Heart right ventricle (tissue), 16 donors: ENCODE measurements at regions not wholly inside any gene's neighbourhood (a gene's known extent, or its start where the extent isn't known, plus 50 kb on each side); places are given as distances from the start of the nearest gene placed in this dataset.

Experiments
- ATAC-seq, 8 donors: fragments of 200-7000 bp; cut with Tn5 transposase; one replicate each; pipeline ENCODE4 v1.9.1; 2020; ENCODE audit warnings: mild to moderate bottlenecking in 8 of 8, moderate library complexity in 8 of 8, moderate number of reproducible peaks in 1 of 8
- DNase-seq, 2 donors: peaks; one replicate each; pipeline ENCODE4 v3.0.0-alpha.2; 2020
- H3K27ac ChIP-seq, 10 donors: fragments of 200-600 bp; sonication (generic) in 2 of 10; one replicate each; pipeline versions ENCODE4 v1.5.0 to v1.8.0; 2020 to 2022; ENCODE audit warnings: mild to moderate bottlenecking in 3 of 10
- H3K27me3 ChIP-seq, 7 donors: fragments of 200-600 bp; one replicate each; pipeline ENCODE4 v1.8.0; 2021 to 2022; ENCODE audit warnings: mild to moderate bottlenecking in 2 of 7
- H3K36me3 ChIP-seq, 9 donors: fragments of 200-600 bp; sonication (generic) in 1 of 9; one replicate each; pipeline versions ENCODE4 v1.5.0 to v1.8.0; 2020 to 2022; ENCODE audit warnings: mild to moderate bottlenecking in 2 of 9
- H3K4me1 ChIP-seq, 9 donors: fragments of 200-600 bp; sonication (generic) in 1 of 9; one replicate each; pipeline versions ENCODE4 v1.5.0 to v1.8.0; 2020 to 2022; ENCODE audit warnings: mild to moderate bottlenecking in 4 of 9
- H3K4me3 ChIP-seq, 10 donors: fragments of 200-600 bp; sonication (generic) in 2 of 10; one replicate each; pipeline versions ENCODE4 v1.5.0 to v1.8.0; 2020 to 2022; ENCODE audit warnings: mild to moderate bottlenecking in 7 of 10, moderate library complexity in 2 of 10
- H3K9me3 ChIP-seq, 11 donors: fragments of 200-600 bp in 10 of 11; sonication (generic) in 2 of 11; one replicate each; pipeline versions ENCODE4 v1.5.0 to v1.8.0; 2013 to 2022; ENCODE audit warnings: mild to moderate bottlenecking in 2 of 11, control low read depth in 1 of 11, moderate library complexity in 1 of 11
- CTCF ChIP-seq, 9 donors: fragments of 200-600 bp; sonication (generic) in 2 of 9; IDR thresholded peaks; one replicate each; pipeline versions ENCODE4 v1.5.0 to v1.8.0; 2021 to 2022; ENCODE audit warnings: antibody characterized with exemption in 9 of 9, mild to moderate bottlenecking in 5 of 9, moderate library complexity in 1 of 9
- WGBS, 2 donors: extraction: QIAGEN DNeasy Blood & Tissue Kit; methylation state at CpG; one replicate each; pipeline ENCODE4 v1.1.7; 2013; ENCODE audit warnings: inconsistent platforms in 1 of 2; 5-methylcytosine and 5-hydroxymethylcytosine counted together
- intact Hi-C, 10 donors: fragments of 100-400 bp; cut with DNase I; formaldehyde crosslinking; loops; one replicate each; pipeline versions ENCODE4 v1.11.1 to v1.14.2; 2022
- donor health status: Arrhythmogenic right ventricular cardiomyopathy.
- donor health status: ischemic (EF 13 %, LVEDD 7.1; RV severe dilation, severe dysfunction).
- donor health status: healthy with polysubstance abuse.
- donor health status: DM: no; HTN: yes; CAD: no.
- donor health status: DM: no; HTN: no; CAD: no.
- donor health status: ischemic (EF 25% LVEDD 6.9; RV normal size, moderate dysfunction).
- donor health status: ischemic (EF 25% LVEDD 5.7; RV mildly dilated, moderate dysfunction).
- donor health status: healthy.
- donor health status: DM: yes; HTN: yes; CAD: no.
- donor health status: Ischemic cardiomyopathy.
- donor health status: ischemic (EF 35%, LVEDD 5.7; RV mildly dilated, moderate dysfunction).
- donor health status: nonischemic (EF 11% LVEDD 7.7; RV severe dilation, severe dysfunction).
- donor health status: DM: yes; HTN: yes; CAD: no.
- donor health status: PGD.
- donor health status: ischemic (EF 29% LVEDD 5.4; RV normal size, mild dysfunction).
- donor health status: nonischemic (EF 23%, LVEDD 6.1; RV moderate dilation, normal function).

- H3K27me3 ChIP-seq, result no peaks in the 10 kb centered on the region
- no peak overlapping the region for H3K4me3 ChIP-seq
- H3K4me1 ChIP-seq, result peaks cover 2 to 26% (median 5%) of the 10 kb centered on the region in 9 donors
- H3K27ac ChIP-seq, result no peak overlapping the region
- ATAC-seq (peak in 2 of 8 donors; percentile 35 to 46), DNase-seq (no peak)
- intact Hi-C loops, result no loop called here
- TF ChIP-seq CTCF (IDR thresholded peaks at IDR 0.05), result no peak
- no peaks in the 10 kb centered on the region for H3K36me3 ChIP-seq
- 55 to 76% methylated on average over 4 of the region's 4 CpGs for WGBS, 2 donors
- peaks cover 0 to 8% (median 0%) of the 10 kb centered on the region in 11 donors for H3K9me3 ChIP-seq
Measured at GRCh38 chr6:134714113-134714512, 235.8 kb downstream of the ALDH8A1 start.

- H3K4me3 ChIP-seq, result no peak overlapping the region
- DNase-seq (no peak), ATAC-seq (no peak)
- no peak overlapping the region for H3K27ac ChIP-seq
- no peaks in the 10 kb centered on the region for H3K36me3 ChIP-seq
- intact Hi-C loops, result no loop called here
- no peak for TF ChIP-seq CTCF (IDR thresholded peaks at IDR 0.05)
- H3K27me3 ChIP-seq, result no peaks in the 10 kb centered on the region
- H3K9me3 ChIP-seq, result peaks cover 0 to 8% (median 0%) of the 10 kb centered on the region in 11 donors
- peaks cover 0 to 12% (median 0%) of the 10 kb centered on the region in 9 donors for H3K4me1 ChIP-seq
Measured at GRCh38 chr6:134712311-134712710, 237.6 kb downstream of the ALDH8A1 start.

DNA sequence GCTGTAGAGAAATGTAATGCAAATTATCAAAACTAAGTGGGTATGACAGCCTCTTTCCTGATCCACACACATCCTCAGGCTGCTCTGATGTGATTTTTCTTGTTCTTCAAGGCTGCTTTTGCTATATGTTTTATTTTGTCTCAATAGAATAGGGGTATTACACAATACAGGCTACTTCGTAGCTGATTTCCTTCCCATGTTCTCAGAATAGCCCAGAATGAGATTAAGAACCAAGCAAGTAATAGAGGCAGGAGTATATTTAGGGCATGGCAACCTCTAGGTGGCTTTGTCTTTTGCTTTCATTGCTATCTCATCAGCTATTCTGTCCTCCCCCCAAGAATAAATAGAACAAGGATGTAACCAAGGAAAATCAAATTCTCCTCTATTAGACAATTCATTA, 241.8 kb downstream of the ALDH8A1 start:
- Histone ChIP-seq H3K27me3 (no peaks in the 10 kb centered on the region), H3K36me3 (no peaks in the 10 kb centered on the region), H3K27ac (no peak overlapping the region), H3K4me3 (no peak overlapping the region), H3K9me3 (no peaks in the 10 kb centered on the region), H3K4me1 (no peaks in the 10 kb centered on the region)
- intact Hi-C loops, result loop anchor here in 1 of 10 donors (10.0 kb wide), 1 partner anchor 533 kb away; no protein-coding TSS in a partner anchor
- no peak for ATAC-seq
- WGBS, 2 donors, result 46 to 76% methylated on average over 1 of the region's 1 CpG
- no peak for DNase-seq
- no peak for TF ChIP-seq CTCF (IDR thresholded peaks at IDR 0.05)

- Histone ChIP-seq H3K36me3 (no peaks in the 10 kb centered on the region), H3K4me1 (no peaks in the 10 kb centered on the region), H3K27ac (no peak overlapping the region), H3K27me3 (no peaks in the 10 kb centered on the region), H3K4me3 (no peak overlapping the region), H3K9me3 (no peaks in the 10 kb centered on the region)
- DNase-seq, result no peak
- 67 to 81% methylated on average over 5 of the region's 5 CpGs for WGBS, 2 donors
- intact Hi-C loops, result loop anchor here in 1 of 10 donors (10.0 kb wide), 1 partner anchor 533 kb away; no protein-coding TSS in a partner anchor
- TF ChIP-seq CTCF (IDR thresholded peaks at IDR 0.05), result no peak
- peak in 1 of 8 donors; percentile 29 for ATAC-seq
Measured at GRCh38 chr6:134707342-134708031, 242.4 kb downstream of the ALDH8A1 start.
